ENCODE measurements at regions not wholly inside any gene's neighbourhood (a gene's known extent, or its start where the extent isn't known, plus 50 kb on each side); places are given as distances from the start of the nearest gene placed in this dataset.

- Histone ChIP-seq H3K27ac (ENCODE audit: extremely low read length, insufficient read depth, low read length) (no peak overlapping the region), H3K36me3 (replicated peaks in 1 of 2; ENCODE audit: control insufficient read depth in 1 of 2, insufficient read depth in 2 of 2, low read length in 2 of 2) (no peaks in the 10 kb centered on the region), H3K9ac (ENCODE audit: insufficient read depth, low read depth, low read length) (no peak overlapping the region), H3K79me2 (ENCODE audit: insufficient read depth, low read length) (no peaks in the 10 kb centered on the region), H3K4me3 (replicated peaks in 1 of 3; ENCODE audit: insufficient read depth in 1 of 3, low read depth in 2 of 3, low read length in 3 of 3) (no peak overlapping the region), H3K4me2 (ENCODE audit: low read depth, low read length) (no peak overlapping the region), H3K9me3 (ENCODE audit: low read length) (no peaks in the 10 kb centered on the region), H3K27me3 (ENCODE audit: control insufficient read depth in 1 of 2, insufficient read depth in 2 of 2, low read length in 2 of 2) (peaks cover 0 to 6% of the 10 kb centered on the region in 2 experiments; a peak in 1 of 5 replicates), H4K20me1 (ENCODE audit: insufficient read depth, low read length) (no peaks in the 10 kb centered on the region), H2AFZ (ENCODE audit: low read length) (no peak overlapping the region), H3K4me1 (ENCODE audit: insufficient read depth, low read length) (no peaks in the 10 kb centered on the region)
- no peak for ATAC-seq
- intact Hi-C loops (cut with micrococcal nuclease; ENCODE audit: unreplicated experiment) (no loop called here), in situ Hi-C loops (cut with HindIII; ENCODE audit: extremely low pct_ligation_motif_present, low pct_unique_long_range_greater_than_20kb) (no loop called here)
- no TSS peak for BruUV-seq (replicated peaks)
- POLR2A ChIA-PET = no interaction called here
- CTCF ChIA-PET (ENCODE audit: low intra/inter-chr PET ratio, low total read pairs) = no interaction called here
- 13% methylated on average over 4 of the region's 4 CpGs for WGBS (ENCODE audit: low lambda C conversion rate)
- no peak for DNase-seq (ENCODE audit: low spot score)
- no peak for FAIRE-seq
- TF ChIP-seq ZSCAN5A (CRISPR knock-in tag; IDR thresholded peaks at IDR 0.05; ENCODE audit: borderline replicate concordance) = no peak
- no peak for TF ChIP-seq ZNF10 (CRISPR knock-in tag; IDR thresholded peaks at IDR 0.05; ENCODE audit: borderline replicate concordance, low read depth)
- TF ChIP-seq ATF4 (CRISPR knock-in tag; IDR thresholded peaks at IDR 0.05) = no peak
- TF ChIP-seq ZMAT3 (CRISPR knock-in tag; conservative IDR thresholded peaks at IDR 0.05) = no peak
- no peak for TF ChIP-seq SOX6 (IDR thresholded peaks at IDR 0.05)
- no peak for TF ChIP-seq SOX6 (CRISPR knock-in tag; IDR thresholded peaks at IDR 0.05)
- TF ChIP-seq ATM (IDR thresholded peaks at IDR 0.05; ENCODE audit: borderline replicate concordance) = no peak
- TF ChIP-seq DZIP1 (CRISPR knock-in tag; IDR thresholded peaks at IDR 0.05) = no peak
- TF ChIP-seq ZNF280D (CRISPR knock-in tag; IDR thresholded peaks at IDR 0.05) = no peak
- no peak for TF ChIP-seq TAF15 (IDR thresholded peaks at IDR 0.05; ENCODE audit: low read depth, low read length, poor library complexity, severe bottlenecking)
- no peak for TF ChIP-seq ZNF496 (CRISPR knock-in tag; IDR thresholded peaks at IDR 0.05; ENCODE audit: insufficient replicate concordance)
- TF ChIP-seq MTF1 (CRISPR knock-in tag; IDR thresholded peaks at IDR 0.05) = no peak
- no peak for TF ChIP-seq PBX2 (CRISPR knock-in tag; IDR thresholded peaks at IDR 0.05)
- TF ChIP-seq CBX5 (CRISPR knock-in tag; IDR thresholded peaks at IDR 0.05; ENCODE audit: borderline replicate concordance) = no peak
Observed at GRCh38 chr3:64387688-64388087, 162.4 kb upstream of the PRICKLE2 start.

All from HepG2 (cell line).